SH-SY5Y (cell line): ENCODE measurements at regions not wholly inside any gene's neighbourhood (a gene's known extent, or its start where the extent isn't known, plus 50 kb on each side); places are given as distances from the start of the nearest gene placed in this dataset.

Source experiments
- GATA2 ChIP-seq: IDR thresholded peaks from 2 replicates; pipeline ENCODE4 v1.6.1; 2011; ENCODE audit warnings: mild to moderate bottlenecking, low read depth, low read length
- GATA3 ChIP-seq: IDR thresholded peaks from 2 replicates; pipeline ENCODE4 v1.6.1; 2011; ENCODE audit warnings: low read depth, mild to moderate bottlenecking, low read length, moderate library complexity

DNA sequence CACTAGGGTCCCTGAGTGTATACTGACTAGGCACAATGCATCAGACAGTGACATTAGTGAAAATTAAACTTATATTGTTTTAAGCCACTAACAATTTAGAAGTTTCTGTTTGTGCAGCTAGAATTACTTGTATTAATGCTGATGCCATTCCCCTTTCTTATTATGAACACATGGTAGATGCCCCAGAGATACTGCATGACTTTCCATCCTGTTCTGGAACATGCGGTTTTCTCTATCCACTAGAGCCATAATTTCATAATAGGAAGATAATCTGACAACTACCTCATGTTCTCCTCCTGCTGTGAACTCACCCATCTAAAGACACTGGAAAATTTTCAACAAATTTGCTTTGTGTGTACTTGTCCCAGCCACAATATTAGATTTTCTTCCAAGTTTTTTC lies 1256.4 kb downstream of the FAM181B start:
- no peak for TF ChIP-seq GATA3
- TF ChIP-seq GATA2, result no peak
